ENCODE measurements at regions not wholly inside any gene's neighbourhood (a gene's known extent, or its start where the extent isn't known, plus 50 kb on each side); places are given as distances from the start of the nearest gene placed in this dataset.
"Not testable (repeated sequence)": the region's sequence is repeated elsewhere in the genome, so short reads cannot be mapped to it uniquely, and the experiment has no call there.

GRCh38 chr7:65812281-65812680 lies 60.6 kb upstream of the VKORC1L1 start:
- no peak overlapping the region for H3K4me3 ChIP-seq (ENCODE audit: low read length)
- TF ChIP-seq ZNF274 (IDR thresholded peaks at IDR 0.05; ENCODE audit: low read depth, low read length): no peak

DNA sequence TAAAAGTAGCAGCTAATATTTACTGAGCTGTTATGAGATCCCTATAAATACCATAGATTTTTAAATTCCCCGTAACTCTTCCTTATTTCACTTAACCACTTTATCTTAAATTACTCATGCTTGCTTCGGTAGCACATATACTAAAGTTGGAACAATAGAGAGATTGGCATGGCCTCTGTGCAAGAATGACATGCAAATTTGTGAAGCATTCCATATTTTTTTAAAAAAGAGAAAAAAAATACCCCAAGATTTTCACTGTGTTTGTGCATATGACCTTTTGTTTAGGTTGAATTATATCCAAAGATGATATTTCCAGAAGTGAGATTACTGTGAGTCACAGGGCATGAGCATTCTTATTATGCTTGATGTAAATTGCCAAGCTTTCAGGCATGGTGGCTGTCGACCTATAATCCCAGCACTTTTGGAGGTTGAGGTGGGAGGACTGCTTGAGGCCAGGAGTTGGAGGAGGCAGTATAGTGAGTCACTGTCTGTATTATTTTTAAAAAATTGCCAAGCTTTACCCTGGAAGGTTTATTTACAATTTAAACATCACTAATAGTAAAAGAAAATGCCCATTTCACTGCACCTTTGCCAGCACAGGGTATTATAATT lies 58.2 kb upstream of the VKORC1L1 start:
- not testable (repeated sequence) for H3K4me3 ChIP-seq (ENCODE audit: low read length)

- H3K4me3 ChIP-seq (ENCODE audit: low read length): no peak overlapping the region
- no peak for TF ChIP-seq ZNF274 (IDR thresholded peaks at IDR 0.05; ENCODE audit: low read depth, low read length)
Observed at GRCh38 chr7:65820287-65820950, 52.5 kb upstream of the VKORC1L1 start.
